ENCODE measurements at regions not wholly inside any gene's neighbourhood (a gene's known extent, or its start where the extent isn't known, plus 50 kb on each side); places are given as distances from the start of the nearest gene placed in this dataset.

- no peaks in the 10 kb centered on the region for H3K9me3 ChIP-seq (ENCODE audit: severe bottlenecking)
- DNase-seq = no peak
- H3K4me3 ChIP-seq (ENCODE audit: low read depth, low read length) = no peak overlapping the region
- H3K27me3 ChIP-seq (ENCODE audit: insufficient read depth, low read depth, severe bottlenecking) = no peaks in the 10 kb centered on the region
- no peak for TF ChIP-seq CTCF (IDR thresholded peaks at IDR 0.05; ENCODE audit: low read depth, low read length)
- no peak overlapping the region for H3K27ac ChIP-seq
- H3K36me3 ChIP-seq = no peaks in the 10 kb centered on the region
Observed at GRCh38 chr2:216765761-216766262, 70.5 kb upstream of the IGFBP5 start.

- Histone ChIP-seq H3K27ac (no peak overlapping the region), H3K36me3 (no peaks in the 10 kb centered on the region), H3K4me3 (ENCODE audit: low read depth, low read length) (no peak overlapping the region), H3K27me3 (ENCODE audit: insufficient read depth, low read depth, severe bottlenecking) (no peaks in the 10 kb centered on the region), H3K9me3 (ENCODE audit: severe bottlenecking) (no peaks in the 10 kb centered on the region)
- no peak for DNase-seq
- no peak for TF ChIP-seq CTCF (IDR thresholded peaks at IDR 0.05; ENCODE audit: low read depth, low read length)
Observed at GRCh38 chr2:216763396-216763795, 68.0 kb upstream of the IGFBP5 start.

GRCh38 chr2:216761809-216762208 is 66.5 kb upstream of the IGFBP5 start:
- Histone ChIP-seq H3K27me3 (ENCODE audit: insufficient read depth, low read depth, severe bottlenecking) (no peaks in the 10 kb centered on the region), H3K4me3 (ENCODE audit: low read depth, low read length) (no peak overlapping the region), H3K27ac (no peak overlapping the region), H3K36me3 (no peaks in the 10 kb centered on the region), H3K9me3 (ENCODE audit: severe bottlenecking) (no peaks in the 10 kb centered on the region)
- TF ChIP-seq CTCF (IDR thresholded peaks at IDR 0.05; ENCODE audit: low read depth, low read length) = no peak
- DNase-seq = no peak

GRCh38 chr2:216761133-216761532 is 65.8 kb upstream of the IGFBP5 start:
- H3K36me3 ChIP-seq = no peaks in the 10 kb centered on the region
- no peak overlapping the region for H3K4me3 ChIP-seq (ENCODE audit: low read depth, low read length)
- no peak overlapping the region for H3K27ac ChIP-seq
- TF ChIP-seq CTCF (IDR thresholded peaks at IDR 0.05; ENCODE audit: low read depth, low read length) = no peak
- H3K27me3 ChIP-seq (ENCODE audit: insufficient read depth, low read depth, severe bottlenecking) = no peaks in the 10 kb centered on the region
- DNase-seq = no peak
- H3K9me3 ChIP-seq (ENCODE audit: severe bottlenecking) = no peaks in the 10 kb centered on the region

GRCh38 chr2:216758256-216759155 is 63.2 kb upstream of the IGFBP5 start:
- DNase-seq = peak; percentile 26
- Histone ChIP-seq H3K27ac (peak overlapping the region; percentile 34), H3K36me3 (no peaks in the 10 kb centered on the region), H3K9me3 (ENCODE audit: severe bottlenecking) (no peaks in the 10 kb centered on the region), H3K27me3 (ENCODE audit: insufficient read depth, low read depth, severe bottlenecking) (no peaks in the 10 kb centered on the region), H3K4me3 (ENCODE audit: low read depth, low read length) (no peak overlapping the region)
- TF ChIP-seq CTCF (IDR thresholded peaks at IDR 0.05; ENCODE audit: low read depth, low read length) = no peak

All from WERI-Rb-1 (cell line).